Colonic mucosa (tissue), 4 donors: ENCODE measurements at regions not wholly inside any gene's neighbourhood (a gene's known extent, or its start where the extent isn't known, plus 50 kb on each side); places are given as distances from the start of the nearest gene placed in this dataset.
"Not testable (repeated sequence)": the region's sequence is repeated elsewhere in the genome, so short reads cannot be mapped to it uniquely, and the experiment has no call there.

Experiments used
- DNase-seq: peaks from one replicate; pipeline ENCODE4 v3.0.0-alpha.2; 2020
- H3K27ac ChIP-seq: fragments of 200-600 bp; one replicate; pipeline ENCODE4 v1.8.0; 2021
- H3K27me3 ChIP-seq: fragments of 200-600 bp; one replicate; pipeline ENCODE4 v1.8.0; 2021
- H3K36me3 ChIP-seq: fragments of 200-600 bp; one replicate; pipeline ENCODE4 v1.8.0; 2021
- H3K4me1 ChIP-seq: fragments of 200-600 bp; one replicate; pipeline ENCODE4 v1.8.0; 2021; ENCODE audit warnings: mild to moderate bottlenecking
- H3K4me3 ChIP-seq: fragments of 200-600 bp; one replicate; pipeline ENCODE4 v1.8.0; 2021
- H3K9ac ChIP-seq, 2 donors: one replicate each; pipeline ENCODE4 v1.7.0; 2013; ENCODE audit warnings: control low read depth in 2 of 2, low read depth in 2 of 2, low read length in 2 of 2
- H3K9me3 ChIP-seq: fragments of 200-600 bp; one replicate; pipeline ENCODE4 v1.8.0; 2021
- intact Hi-C: fragments of 100-400 bp; cut with DNase I; formaldehyde crosslinking; loops from one replicate; pipeline ENCODE4 v1.14.1; 2022
- TF ChIP-seq, protein P1 (sequence below): fragments of 200-600 bp; IDR thresholded peaks from one replicate; pipeline ENCODE4 v1.8.0; 2022; ENCODE audit warnings: antibody characterized with exemption, mild to moderate bottlenecking
- donor health status: healthy.
- donor health status: DM: no; HTN: no; CAD: no.
- donor health status: DM: no; HTN: no; CAD: no.

DNA sequence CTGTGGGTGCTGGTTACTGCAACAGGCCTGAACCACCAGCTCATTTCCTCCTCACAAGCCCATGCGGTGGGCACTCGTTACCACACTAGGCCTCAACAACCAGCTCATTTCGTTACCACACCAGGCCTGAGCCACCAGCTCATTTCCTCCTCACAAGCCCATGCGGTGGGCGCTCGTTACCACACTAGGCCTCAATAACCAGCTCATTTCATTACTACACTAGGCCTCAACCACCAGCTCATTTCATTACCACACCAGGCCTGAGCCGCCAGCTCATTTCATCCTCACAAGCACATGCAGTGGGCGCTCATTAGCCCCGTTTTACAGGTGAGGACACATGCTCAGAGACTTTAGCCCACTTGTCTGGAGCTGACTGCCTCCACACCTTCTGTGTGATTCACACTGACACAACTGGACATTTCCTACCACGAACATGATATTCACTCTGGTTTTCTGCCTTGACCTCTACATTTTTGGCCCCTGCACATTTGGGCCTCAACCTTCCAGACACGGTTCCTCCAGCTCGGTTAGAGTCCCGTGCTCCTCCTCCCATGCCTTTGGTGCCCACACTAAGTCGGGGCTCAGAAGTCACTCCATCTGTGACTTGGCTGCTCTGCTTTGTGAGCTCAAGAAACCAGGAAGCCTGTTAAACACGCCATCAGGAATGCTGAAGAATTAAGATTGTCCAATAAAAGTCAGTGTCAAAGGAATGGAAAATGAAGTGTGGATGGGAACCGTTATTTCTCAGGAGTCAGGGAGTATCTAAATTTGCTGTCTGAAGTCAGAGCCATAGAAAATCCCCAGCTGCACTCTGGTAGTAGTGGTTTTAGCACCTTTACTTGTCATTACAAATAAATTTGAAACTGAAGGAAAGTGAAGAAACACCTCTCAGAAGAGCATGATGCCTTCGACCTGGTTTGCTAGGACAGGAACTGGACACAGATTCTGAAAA, 55.8 kb upstream of the LANCL2 start:
- no peak for DNase-seq
- intact Hi-C loops, result no loop called here
- Histone ChIP-seq H3K9ac (no peak overlapping the region), H3K9me3 (no peaks in the 10 kb centered on the region), H3K27me3 (no peaks in the 10 kb centered on the region), H3K27ac (no peak overlapping the region), H3K4me1 (no peaks in the 10 kb centered on the region), H3K36me3 (no peaks in the 10 kb centered on the region), H3K4me3 (no peak overlapping the region)
- TF ChIP-seq, protein P1, sequence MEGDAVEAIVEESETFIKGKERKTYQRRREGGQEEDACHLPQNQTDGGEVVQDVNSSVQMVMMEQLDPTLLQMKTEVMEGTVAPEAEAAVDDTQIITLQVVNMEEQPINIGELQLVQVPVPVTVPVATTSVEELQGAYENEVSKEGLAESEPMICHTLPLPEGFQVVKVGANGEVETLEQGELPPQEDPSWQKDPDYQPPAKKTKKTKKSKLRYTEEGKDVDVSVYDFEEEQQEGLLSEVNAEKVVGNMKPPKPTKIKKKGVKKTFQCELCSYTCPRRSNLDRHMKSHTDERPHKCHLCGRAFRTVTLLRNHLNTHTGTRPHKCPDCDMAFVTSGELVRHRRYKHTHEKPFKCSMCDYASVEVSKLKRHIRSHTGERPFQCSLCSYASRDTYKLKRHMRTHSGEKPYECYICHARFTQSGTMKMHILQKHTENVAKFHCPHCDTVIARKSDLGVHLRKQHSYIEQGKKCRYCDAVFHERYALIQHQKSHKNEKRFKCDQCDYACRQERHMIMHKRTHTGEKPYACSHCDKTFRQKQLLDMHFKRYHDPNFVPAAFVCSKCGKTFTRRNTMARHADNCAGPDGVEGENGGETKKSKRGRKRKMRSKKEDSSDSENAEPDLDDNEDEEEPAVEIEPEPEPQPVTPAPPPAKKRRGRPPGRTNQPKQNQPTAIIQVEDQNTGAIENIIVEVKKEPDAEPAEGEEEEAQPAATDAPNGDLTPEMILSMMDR, result no peak

DNA sequence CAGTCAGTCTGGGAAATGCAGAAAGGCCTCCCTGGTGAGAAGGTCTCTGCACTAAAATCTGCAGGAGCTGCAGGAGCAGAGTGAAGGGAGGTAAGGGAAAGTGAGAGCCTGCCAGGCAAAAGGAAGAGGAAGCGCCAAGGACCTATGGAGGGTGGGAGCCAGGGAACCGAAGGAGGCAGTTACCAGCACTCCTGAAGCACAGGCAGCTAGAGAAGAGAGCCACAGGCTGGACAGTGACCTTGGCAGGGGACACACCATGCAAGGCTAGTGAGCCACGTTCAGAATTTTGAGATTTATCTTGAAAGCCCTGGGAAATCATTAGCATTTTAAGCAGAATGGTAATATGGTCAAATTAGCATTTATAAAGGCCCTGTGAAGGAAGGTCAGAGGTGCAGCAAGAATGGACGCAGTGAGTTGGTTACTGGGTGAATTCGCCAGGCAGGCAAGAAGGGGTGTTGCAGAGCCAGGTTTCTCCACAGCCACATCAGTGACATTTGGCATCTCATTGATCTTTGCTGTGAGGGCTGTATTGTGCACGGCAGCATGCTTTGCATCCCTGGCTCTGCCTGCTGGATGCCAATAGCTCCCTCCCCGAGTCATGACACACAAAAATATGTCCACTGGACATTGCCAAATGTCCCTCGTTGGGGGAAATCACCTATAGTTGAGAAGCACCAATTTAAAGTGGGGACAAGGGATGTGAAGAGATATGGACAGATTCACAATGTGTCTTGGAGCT, 54.7 kb upstream of the LANCL2 start:
- Histone ChIP-seq H3K27ac (no peak overlapping the region), H3K9me3 (no peaks in the 10 kb centered on the region), H3K9ac (no peak overlapping the region), H3K36me3 (no peaks in the 10 kb centered on the region), H3K27me3 (no peaks in the 10 kb centered on the region), H3K4me3 (no peak overlapping the region), H3K4me1 (no peaks in the 10 kb centered on the region)
- intact Hi-C loops, result no loop called here
- TF ChIP-seq, protein P1, result no peak
- no peak for DNase-seq

DNA sequence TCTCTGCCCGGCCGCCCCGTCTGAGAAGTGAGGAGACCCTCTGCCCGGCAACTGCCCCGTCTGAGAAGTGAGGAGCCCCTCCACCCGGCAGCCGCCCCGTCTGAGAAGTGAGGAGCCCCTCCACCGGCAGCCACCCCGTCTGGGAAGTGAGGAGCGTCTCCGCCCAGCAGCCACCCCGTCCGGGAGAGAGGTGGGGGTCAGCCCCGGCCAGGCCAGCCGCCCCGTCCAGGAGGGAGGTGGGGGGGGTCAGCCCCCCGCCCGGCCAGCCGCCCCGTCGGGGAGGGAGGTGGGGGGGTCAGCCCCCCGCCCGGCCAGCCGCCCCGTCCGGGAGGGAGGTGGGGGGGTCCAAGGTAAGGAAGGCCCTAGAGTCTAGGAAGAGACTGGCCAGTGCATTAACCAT, 53.2 kb upstream of the LANCL2 start:
- intact Hi-C loops, H3K36me3 ChIP-seq, H3K27ac ChIP-seq, H3K9me3 ChIP-seq, H3K4me1 ChIP-seq, H3K4me3 ChIP-seq, H3K9ac ChIP-seq, H3K27me3 ChIP-seq, DNase-seq: not testable (repeated sequence)

DNA sequence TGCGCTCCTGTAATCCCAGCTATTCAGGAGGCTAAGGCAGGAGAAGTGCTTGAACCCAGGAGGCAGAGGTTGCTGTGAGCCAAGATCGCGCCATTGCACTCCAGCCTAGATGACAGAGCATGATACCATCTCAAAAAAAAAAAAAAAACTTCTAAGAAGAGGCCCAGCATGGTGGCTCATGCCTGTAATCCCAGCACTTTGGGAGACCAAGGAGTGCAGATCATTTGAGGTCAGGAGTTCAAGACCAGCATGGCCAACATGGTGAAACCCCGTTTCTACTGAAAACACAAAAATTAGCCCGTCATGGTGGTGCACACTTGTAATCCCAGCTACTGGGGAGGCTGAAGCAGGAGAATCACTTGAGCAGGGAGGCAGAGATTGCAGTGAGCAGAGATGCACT, 51.5 kb upstream of the LANCL2 start:
- H3K9me3 ChIP-seq, H3K9ac ChIP-seq, H3K4me3 ChIP-seq, H3K36me3 ChIP-seq, H3K4me1 ChIP-seq, H3K27ac ChIP-seq, H3K27me3 ChIP-seq, intact Hi-C loops, DNase-seq: not testable (repeated sequence)

DNA sequence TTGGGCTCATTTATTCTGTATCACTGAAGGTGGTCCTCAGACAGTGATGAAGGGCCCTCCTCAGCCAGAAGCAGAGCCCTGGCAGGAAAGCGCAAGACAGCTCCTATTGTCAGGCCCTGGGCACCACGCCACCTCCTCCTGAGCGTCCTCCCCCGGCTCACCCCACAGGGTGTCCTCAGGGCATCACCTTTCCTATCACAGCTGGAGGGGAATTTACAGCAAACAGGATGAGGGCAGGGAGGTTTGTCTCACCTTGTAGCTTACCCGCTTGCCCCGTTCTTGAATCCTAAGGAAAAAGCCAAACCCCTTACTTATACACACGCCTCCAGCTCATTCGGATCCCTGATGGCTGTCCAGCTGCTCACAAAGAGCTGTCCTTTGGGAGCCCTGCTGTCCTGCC, 50.2 kb upstream of the LANCL2 start:
- H3K9me3 ChIP-seq, result no peaks in the 10 kb centered on the region
- no peaks in the 10 kb centered on the region for H3K36me3 ChIP-seq
- no peak for DNase-seq
- no peak overlapping the region for H3K4me3 ChIP-seq
- H3K27me3 ChIP-seq, result no peaks in the 10 kb centered on the region
- H3K27ac ChIP-seq, result no peak overlapping the region
- TF ChIP-seq, protein P1, result no peak
- intact Hi-C loops, result no loop called here
- no peak overlapping the region for H3K9ac ChIP-seq
- no peaks in the 10 kb centered on the region for H3K4me1 ChIP-seq
